GM18502 (cell line): ENCODE measurements at regions not wholly inside any gene's neighbourhood (a gene's known extent, or its start where the extent isn't known, plus 50 kb on each side); places are given as distances from the start of the nearest gene placed in this dataset.
"Not testable (repeated sequence)": the region's sequence is repeated elsewhere in the genome, so short reads cannot be mapped to it uniquely, and the experiment has no call there.

Experiments used
- ATAC-seq: cut with Tn5 transposase; IDR thresholded peaks from one replicate; pipeline ENCODE4 v1.9.1; 2021; ENCODE audit warnings: mild to moderate bottlenecking; ENCODE audit not compliant: unreplicated experiment, poor library complexity

DNA sequence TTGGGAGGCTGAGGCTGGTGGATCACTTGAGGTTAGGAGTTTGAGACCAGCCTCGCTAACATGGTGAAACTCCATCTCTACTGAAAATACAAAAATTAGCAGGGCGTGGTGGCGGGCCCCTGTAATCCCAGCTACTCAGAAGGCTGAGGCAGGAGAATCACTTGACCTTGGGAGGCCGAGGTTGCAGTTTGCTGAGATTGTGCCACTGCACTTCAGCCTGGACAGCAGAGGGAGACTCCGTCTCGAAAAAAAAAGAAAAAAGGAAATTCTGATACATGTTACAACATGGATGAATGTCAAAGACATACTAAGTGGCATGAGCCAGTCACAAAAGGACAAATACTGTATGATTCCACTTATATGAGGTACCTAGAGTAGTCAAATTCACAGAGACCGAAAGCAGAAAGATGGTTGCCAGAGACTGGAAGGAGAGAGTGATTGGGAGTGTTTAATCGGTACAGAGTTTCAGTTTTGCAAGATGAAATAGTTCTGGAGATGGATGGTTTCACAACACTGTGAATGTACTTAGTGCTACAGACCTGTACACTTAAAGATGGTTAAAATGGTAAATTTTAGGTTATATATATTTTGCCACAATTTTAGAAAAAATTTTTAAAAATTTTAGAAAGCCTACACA, 92.3 kb downstream of the BLID start:
- no peak for ATAC-seq

GRCh38 chr11:122022646-122023045, 93.4 kb downstream of the BLID start:
- no peak for ATAC-seq

DNA sequence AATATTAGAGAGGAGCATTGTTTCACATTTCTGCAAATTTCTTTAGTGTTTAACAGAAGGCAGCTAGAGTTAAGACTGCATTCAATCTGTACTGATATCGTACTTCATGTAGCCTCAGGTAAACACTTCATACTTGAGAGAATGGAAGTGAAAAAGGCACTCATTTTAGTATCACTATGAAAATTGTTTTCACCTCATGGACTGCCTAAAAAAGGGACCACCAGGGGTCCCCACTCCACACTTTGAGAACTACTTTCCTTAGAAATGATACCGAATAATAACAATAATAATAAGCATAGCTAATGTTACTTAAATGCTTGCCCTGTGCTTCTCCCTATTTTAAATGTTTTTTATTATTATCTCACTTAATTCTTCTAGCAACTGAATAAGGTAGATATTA, 95.1 kb downstream of the BLID start:
- ATAC-seq: no peak

DNA sequence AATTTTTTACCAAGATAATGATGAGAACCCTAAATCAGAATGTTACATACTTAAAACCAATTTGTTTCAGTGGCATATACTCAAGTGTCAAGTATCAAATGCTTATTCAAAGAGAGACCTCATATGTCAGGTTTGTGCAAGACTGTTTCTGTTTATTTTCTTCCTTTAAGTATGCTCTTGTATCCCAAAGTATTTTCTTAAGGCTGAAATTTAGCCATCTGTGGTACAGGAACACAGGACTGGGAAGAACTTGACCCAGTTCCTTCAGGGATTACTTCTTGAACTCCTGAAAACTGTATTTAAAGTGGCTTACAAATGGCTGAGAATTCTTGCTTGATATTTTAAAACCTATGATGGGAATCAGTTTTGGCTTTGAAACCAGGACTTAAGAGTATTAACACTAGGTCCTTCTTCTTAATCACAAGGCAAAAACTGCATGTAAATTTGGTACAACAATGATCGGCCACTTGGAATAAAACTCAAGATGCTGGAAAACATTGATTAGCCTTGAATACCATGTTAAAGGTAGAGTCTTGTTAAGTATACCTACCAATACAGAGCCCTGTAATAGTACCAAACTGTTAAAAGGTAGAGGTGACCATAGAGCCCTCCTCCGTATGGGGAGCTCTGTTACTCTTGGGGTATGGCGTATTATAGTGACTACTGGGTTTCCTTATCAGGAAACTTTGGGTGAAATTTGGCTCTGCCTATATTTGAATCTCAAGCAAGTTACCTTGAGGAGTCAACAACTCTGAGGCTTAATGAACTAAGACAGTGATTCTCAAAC, 95.9 kb downstream of the BLID start:
- no peak for ATAC-seq

DNA sequence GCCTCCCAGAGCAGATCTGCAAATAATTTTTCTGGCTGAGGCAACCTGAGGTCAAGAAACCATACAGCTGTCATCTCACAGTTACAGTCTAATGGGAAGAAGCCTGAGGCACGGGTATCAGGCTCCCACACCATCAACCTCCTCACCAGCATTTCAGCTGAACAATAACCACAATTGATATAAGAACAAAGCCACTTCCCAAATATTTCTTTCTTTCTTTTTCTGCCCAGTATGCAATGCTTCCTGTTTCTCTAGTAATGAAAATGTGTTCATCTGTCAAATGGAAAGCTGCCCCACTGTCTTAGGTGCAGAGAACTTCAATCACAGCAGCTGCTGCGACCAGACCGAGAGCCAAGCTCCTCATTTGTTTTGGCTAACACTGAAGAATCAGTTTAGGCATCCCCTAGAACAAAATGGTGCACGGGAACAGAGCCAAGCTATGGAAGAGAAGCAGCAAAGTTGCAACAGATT, 108.4 kb downstream of the BLID start:
- ATAC-seq: no peak

GRCh38 chr11:122004446-122004845, 111.6 kb downstream of the BLID start:
- no peak for ATAC-seq

GRCh38 chr11:122002926-122003325, 113.1 kb downstream of the BLID start:
- no peak for ATAC-seq

GRCh38 chr11:122002047-122002446, 114.0 kb downstream of the BLID start:
- no peak for ATAC-seq

DNA sequence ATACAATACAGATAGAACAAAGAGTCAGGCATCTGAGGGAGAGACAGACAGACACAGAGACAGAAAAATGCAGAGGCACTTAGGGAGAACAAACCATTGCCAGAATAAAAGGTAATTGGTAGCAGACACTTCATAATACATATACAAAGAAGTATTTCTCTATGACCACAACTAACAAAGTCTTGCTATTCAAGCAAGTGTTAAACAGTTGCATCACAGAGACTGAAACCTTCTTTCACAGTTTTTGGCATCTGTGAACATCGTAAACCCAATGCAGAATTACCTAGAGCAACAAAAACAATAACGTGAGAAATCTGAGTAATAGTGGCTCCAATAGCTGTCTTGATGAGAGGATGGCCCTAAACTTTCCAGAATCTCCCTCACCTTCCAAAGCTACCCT, 116.4 kb downstream of the BLID start:
- ATAC-seq: no peak

- ATAC-seq: no peak
Observed at GRCh38 chr11:121996574-121996973, 119.4 kb downstream of the BLID start.

DNA sequence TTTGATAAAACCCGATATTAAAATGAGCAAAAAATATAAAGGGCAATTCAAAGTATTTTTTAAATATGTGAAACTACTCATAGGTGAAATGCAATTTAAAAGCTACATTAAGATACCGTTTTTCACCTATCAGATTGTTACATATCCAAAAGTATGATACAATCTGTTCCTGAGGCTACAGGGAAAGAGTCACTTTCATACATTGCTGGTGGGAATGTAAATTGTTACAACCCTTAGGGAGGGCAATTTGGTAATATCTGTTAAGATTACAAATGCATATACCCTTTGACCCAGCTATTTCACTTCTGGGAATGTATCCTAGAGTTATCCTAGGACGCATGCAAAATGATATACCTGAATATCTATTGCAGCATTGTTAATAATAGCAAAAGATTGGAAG, 132.1 kb downstream of the BLID start:
- no peak for ATAC-seq

DNA sequence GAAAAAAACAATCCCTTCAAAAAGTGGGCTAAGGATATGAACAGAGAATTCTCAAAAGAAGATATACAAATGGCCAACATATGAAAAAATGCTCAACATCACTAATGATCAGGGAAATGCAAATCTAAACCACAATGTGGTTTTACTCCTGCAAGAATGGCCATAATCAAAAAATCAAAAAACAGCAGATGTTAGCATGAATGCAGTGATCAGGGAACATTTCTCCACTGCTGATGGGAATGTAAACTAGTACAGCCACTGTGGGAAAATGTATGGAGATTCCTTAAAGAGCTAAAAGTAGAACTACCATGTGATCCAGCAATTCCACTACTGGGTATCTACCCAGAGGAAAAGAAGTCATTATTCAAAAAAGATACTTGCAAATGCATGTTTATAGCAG, 138.1 kb downstream of the BLID start:
- not testable (repeated sequence) for ATAC-seq

- ATAC-seq: no peak
Observed at GRCh38 chr11:121968638-121969037, 147.4 kb downstream of the BLID start.

GRCh38 chr11:121967131-121967704, 148.8 kb downstream of the BLID start:
- no peak for ATAC-seq

DNA sequence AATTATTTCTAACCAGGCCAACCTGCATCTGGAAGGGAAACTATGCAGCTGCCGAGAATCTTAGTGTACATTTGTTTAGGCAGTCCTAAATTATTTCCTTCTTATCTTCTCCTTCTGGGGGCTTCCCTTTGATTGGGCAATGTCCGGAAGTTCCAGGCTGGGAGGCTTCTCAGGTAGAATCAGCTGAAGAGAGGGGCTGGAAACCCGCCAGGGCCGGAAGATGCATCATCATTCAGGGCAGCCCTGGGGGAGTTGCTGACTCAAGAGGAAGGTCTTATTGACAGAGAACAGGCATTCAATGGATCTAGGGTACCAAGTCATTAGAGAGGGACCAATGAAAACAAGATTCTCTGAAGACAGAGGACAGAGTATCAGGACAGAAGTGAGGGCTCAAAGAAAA, 150.7 kb downstream of the BLID start:
- ATAC-seq: no peak

GRCh38 chr11:121964591-121964990, 151.4 kb downstream of the BLID start:
- ATAC-seq: no peak

DNA sequence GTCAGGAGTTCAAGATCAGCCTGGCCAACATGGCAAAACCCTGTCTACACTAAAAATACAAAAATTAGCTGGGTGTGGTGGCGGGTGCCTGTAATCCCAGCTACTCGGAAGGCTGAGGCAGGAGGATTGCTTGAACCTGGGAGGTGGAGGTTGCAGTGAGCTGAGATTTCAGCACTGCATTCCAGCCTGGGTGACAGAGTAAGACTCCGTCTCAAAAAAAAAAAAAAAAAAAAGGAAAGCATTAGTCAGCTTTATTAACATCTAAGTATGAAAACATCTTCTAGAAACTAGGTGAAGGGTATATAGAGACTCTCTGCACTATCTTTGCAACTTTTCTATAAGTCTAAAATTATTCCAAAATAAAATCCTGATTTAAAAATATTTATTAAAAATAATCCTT, 152.2 kb downstream of the BLID start:
- ATAC-seq: not testable (repeated sequence)

GRCh38 chr11:121961321-121961801, 154.7 kb downstream of the BLID start:
- ATAC-seq: no peak

DNA sequence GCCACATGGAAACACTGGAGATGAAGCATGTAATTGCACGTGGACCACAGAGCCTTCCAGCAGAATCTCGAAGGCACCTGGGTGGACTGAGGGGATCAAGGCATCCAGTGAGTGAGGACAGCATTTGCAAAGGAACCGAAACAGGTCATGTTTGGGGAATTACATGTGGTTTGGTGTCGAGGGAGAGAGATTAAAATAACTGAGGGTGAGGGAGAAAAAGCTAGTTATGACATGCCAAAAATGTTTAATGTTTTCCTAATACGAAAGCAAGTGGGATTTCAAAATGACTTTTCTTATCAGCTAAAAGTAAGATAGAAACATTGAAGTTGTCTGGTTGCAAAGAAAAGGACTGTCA, 157.1 kb downstream of the BLID start:
- no peak for ATAC-seq

DNA sequence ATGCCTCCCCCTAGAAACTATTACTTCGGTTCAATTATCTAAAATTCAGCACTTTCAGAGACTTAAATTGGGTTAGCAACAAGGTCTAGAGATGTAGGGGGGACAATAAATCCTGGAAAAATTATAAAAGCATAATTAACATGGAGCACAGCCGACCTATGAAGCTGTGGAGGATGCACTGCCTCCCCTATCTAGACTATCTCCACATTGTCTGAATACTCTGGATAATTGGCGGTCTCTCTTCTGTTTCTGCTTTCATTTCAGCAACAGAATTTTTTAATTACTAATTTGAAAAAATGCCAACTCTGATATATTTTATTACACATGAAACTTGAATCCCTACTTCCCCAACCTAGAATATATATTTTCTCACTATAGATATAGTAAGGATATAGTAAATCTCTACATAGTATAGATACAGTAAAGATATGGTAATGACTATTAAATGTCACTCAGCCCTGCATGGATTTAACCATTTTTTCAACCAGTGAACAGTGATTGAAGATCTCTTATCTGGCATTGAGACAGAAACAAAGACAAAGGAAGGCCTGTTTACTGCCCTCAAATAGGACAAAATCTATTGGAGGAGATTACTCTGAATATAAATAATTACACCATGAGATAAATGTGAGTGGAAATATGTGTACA, 157.6 kb downstream of the BLID start:
- no peak for ATAC-seq

GRCh38 chr11:121953122-121953521, 162.9 kb downstream of the BLID start:
- ATAC-seq: no peak
